AG09309 (cell line): ENCODE measurements at regions not wholly inside any gene's neighbourhood (a gene's known extent, or its start where the extent isn't known, plus 50 kb on each side); places are given as distances from the start of the nearest gene placed in this dataset.

Experiments
- DNase-seq: peaks from one replicate; pipeline ENCODE4 v3.0.0-alpha.2; 2010; ENCODE audit warnings: low read depth
- H3K4me3 ChIP-seq: 2 replicates; pipeline ENCODE4 v1.5.1; 2011; ENCODE audit warnings: mild to moderate bottlenecking, low read depth, low read length, moderate library complexity; ENCODE audit not compliant: control insufficient read depth
- CTCF ChIP-seq: IDR thresholded peaks from 2 replicates; pipeline ENCODE4 v1.5.1; 2011; ENCODE audit warnings: mild to moderate bottlenecking, low read depth, low read length, inconsistent platforms; ENCODE audit not compliant: insufficient read depth, control insufficient read depth; ENCODE audit errors: missing control alignments

GRCh38 chr11:37364246-37364839, 766.3 kb upstream of the RAG2 start:
- no peak for DNase-seq
- no peak for TF ChIP-seq CTCF
- H3K4me3 ChIP-seq: no peak overlapping the region

GRCh38 chr11:37353192-37353591, 755.2 kb upstream of the RAG2 start:
- no peak for TF ChIP-seq CTCF
- no peak for DNase-seq
- H3K4me3 ChIP-seq: no peak overlapping the region

GRCh38 chr11:37352485-37352884, 754.4 kb upstream of the RAG2 start:
- no peak for TF ChIP-seq CTCF
- H3K4me3 ChIP-seq: no peak overlapping the region
- DNase-seq: no peak

GRCh38 chr11:37343290-37343689, 745.3 kb upstream of the RAG2 start:
- no peak for DNase-seq
- TF ChIP-seq CTCF: no peak

GRCh38 chr11:37336401-37336800, 738.4 kb upstream of the RAG2 start:
- DNase-seq: no peak
- H3K4me3 ChIP-seq: no peak overlapping the region
- TF ChIP-seq CTCF: no peak

More at GRCh38 chr11:37343290-37343689, 745.3 kb upstream of the RAG2 start:
- no peak overlapping the region for H3K4me3 ChIP-seq

- no peak overlapping the region for H3K4me3 ChIP-seq
- DNase-seq: no peak
- no peak for TF ChIP-seq CTCF
Observed at GRCh38 chr11:37333345-37333744, 735.3 kb upstream of the RAG2 start.

- DNase-seq: no peak
- no peak overlapping the region for H3K4me3 ChIP-seq
Observed at GRCh38 chr11:37323843-37324242, 725.8 kb upstream of the RAG2 start.

More at GRCh38 chr11:37323843-37324242, 725.8 kb upstream of the RAG2 start:
- no peak for TF ChIP-seq CTCF
